NB4 (cell line): ENCODE measurements at regions not wholly inside any gene's neighbourhood (a gene's known extent, or its start where the extent isn't known, plus 50 kb on each side); places are given as distances from the start of the nearest gene placed in this dataset.

ENCODE experiments used
- POLR2A ChIP-seq: IDR thresholded peaks from 2 replicates; pipeline ENCODE4 v1.6.1; 2011; ENCODE audit warnings: mild to moderate bottlenecking; ENCODE audit not compliant: insufficient read length; ENCODE audit errors: extremely low read depth
- TF ChIP-seq, protein P1 (sequence below): IDR thresholded peaks from 2 replicates; pipeline ENCODE4 v1.6.1; 2011; ENCODE audit warnings: low read depth, low read length

DNA sequence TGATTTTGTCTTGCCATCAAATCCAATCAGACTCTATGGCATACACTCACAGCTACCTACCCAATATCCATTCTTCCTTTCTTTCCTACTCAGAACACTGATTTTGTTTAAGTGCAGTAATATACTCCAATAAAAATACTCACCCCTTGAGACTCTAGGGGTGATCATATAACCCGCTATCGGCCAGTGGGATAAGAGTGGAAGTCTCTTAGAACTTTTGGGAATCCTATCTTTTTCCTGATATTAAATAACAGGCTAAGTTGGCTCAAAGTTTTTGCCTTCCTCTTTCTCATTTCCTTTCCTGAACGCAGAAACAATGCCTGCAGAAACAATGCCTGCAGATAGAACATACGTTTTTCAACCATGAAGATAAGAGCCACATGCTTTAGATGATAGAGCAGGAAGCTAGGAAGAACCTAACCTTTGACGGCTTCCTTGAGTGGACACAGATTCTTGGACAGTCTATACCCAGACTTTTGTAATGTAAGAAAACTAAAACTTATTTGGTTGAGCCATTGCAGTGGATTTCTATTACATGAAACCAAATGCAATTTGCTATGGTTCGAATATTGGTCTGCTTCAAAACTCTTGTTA, 373.8 kb downstream of the STIM2 start:
- TF ChIP-seq, protein P1, sequence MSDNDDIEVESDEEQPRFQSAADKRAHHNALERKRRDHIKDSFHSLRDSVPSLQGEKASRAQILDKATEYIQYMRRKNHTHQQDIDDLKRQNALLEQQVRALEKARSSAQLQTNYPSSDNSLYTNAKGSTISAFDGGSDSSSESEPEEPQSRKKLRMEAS, result no peak
- TF ChIP-seq POLR2A, result no peak
